Upper lobe of left lung (tissue), 6 donors: ENCODE measurements at regions not wholly inside any gene's neighbourhood (a gene's known extent, or its start where the extent isn't known, plus 50 kb on each side); places are given as distances from the start of the nearest gene placed in this dataset.
"Not testable (repeated sequence)": the region's sequence is repeated elsewhere in the genome, so short reads cannot be mapped to it uniquely, and the experiment has no call there.

ENCODE experiments used
- ATAC-seq, 2 donors: fragments of 200-7000 bp; cut with Tn5 transposase; one replicate each; pipeline ENCODE4 v1.9.1; 2022; ENCODE audit warnings: mild to moderate bottlenecking in 2 of 2, moderate library complexity in 2 of 2; ENCODE audit not compliant: low FRiP score in 2 of 2
- DNase-seq, 2 donors: peaks; one replicate each; pipeline ENCODE4 v3.0.0-alpha.2; 2019 to 2020
- H3K27ac ChIP-seq, 4 donors: fragments of 200-600 bp; sonication (generic); one replicate each; pipeline ENCODE4 v1.5.1; 2016 to 2019
- H3K27me3 ChIP-seq, 4 donors: fragments of 200-600 bp; sonication (generic); one replicate each; pipeline ENCODE4 v1.5.1; 2017 to 2019
- H3K36me3 ChIP-seq, 4 donors: fragments of 200-600 bp; sonication (generic); one replicate each; pipeline ENCODE4 v1.5.1; 2016 to 2019
- H3K4me1 ChIP-seq, 4 donors: fragments of 200-600 bp; sonication (generic); one replicate each; pipeline ENCODE4 v1.5.1; 2018 to 2019
- H3K4me3 ChIP-seq, 4 donors: fragments of 200-600 bp; sonication (generic); one replicate each; pipeline ENCODE4 v1.5.1; 2017 to 2019; ENCODE audit warnings: mild to moderate bottlenecking in 2 of 4, moderate library complexity in 1 of 4
- H3K9me3 ChIP-seq, 4 donors: fragments of 200-600 bp; sonication (generic); one replicate each; pipeline ENCODE4 v1.5.1; 2018 to 2019
- CTCF ChIP-seq, 6 experiments: fragments of 450-650 bp in 4 of 6; fragments of 200-600 bp in 2 of 6; sonication (generic) in 2 of 6; IDR thresholded peaks; one replicate each; pipeline ENCODE4 v1.5.1; 2016 to 2019; ENCODE audit warnings: antibody characterized with exemption in 6 of 6
- EP300 ChIP-seq, 4 donors: sonication (generic); formaldehyde crosslinking; IDR thresholded peaks; one replicate each; pipeline ENCODE4 v1.5.1; 2017; ENCODE audit warnings: antibody characterized with exemption in 4 of 4, control low read depth in 2 of 4
- POLR2A ChIP-seq, 4 donors: fragments of 450-650 bp; IDR thresholded peaks; one replicate each; pipeline ENCODE4 v1.5.1; 2016 to 2017; ENCODE audit warnings: antibody characterized with exemption in 4 of 4, mild to moderate bottlenecking in 2 of 4
- POLR2AphosphoS5 ChIP-seq, 2 donors: sonication (generic); formaldehyde crosslinking; IDR thresholded peaks; one replicate each; pipeline ENCODE4 v1.5.1; 2017; ENCODE audit warnings: antibody characterized with exemption in 2 of 2
- WGBS, 2 donors: methylation state at CpG; one replicate each; pipeline ENCODE4 v1.1.5; 2017 to 2018; 5-methylcytosine and 5-hydroxymethylcytosine counted together
- donor health status: DM: no; HTN: no; CAD: no; lungs with moderate emphysema.
- donor health status: DM: no; HTN: yes; CAD: no; lungs with severe emphysema.

DNA sequence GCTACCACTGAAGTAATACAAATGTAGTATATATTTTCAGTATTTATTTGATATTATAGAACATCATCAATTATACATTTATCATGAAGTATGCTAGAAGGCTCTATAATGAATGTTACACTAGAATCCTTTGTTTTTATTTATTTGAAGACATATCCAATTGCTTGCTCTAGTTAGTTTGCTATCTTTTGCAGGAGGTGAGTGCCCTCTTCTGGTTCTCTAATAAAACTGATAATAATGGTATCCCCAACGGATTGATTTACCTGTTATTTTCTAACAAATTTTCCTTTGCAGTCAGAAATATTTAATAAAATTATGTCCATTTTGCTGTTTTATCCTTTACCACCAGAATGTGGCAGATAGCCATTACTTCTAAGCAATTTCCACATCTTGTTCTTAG is 274.3 kb upstream of the TACR3 start:
- Histone ChIP-seq H3K9me3 (peaks cover 0 to 5% (median 3%) of the 10 kb centered on the region in 4 donors), H3K4me1 (no peaks in the 10 kb centered on the region), H3K27ac (no peak overlapping the region), H3K27me3 (no peaks in the 10 kb centered on the region), H3K4me3 (no peak overlapping the region), H3K36me3 (no peaks in the 10 kb centered on the region)
- no peak for DNase-seq
- ATAC-seq: no peak
- no peak for TF ChIP-seq EP300 (IDR thresholded peaks at IDR 0.05)
- no peak for TF ChIP-seq POLR2A (IDR thresholded peaks at IDR 0.05)
- TF ChIP-seq POLR2AphosphoS5 (IDR thresholded peaks at IDR 0.05): no peak
- no peak for TF ChIP-seq CTCF (IDR thresholded peaks at IDR 0.05)
- 27 to 33% methylated on average over 1 of the region's 1 CpG for WGBS, 2 donors

DNA sequence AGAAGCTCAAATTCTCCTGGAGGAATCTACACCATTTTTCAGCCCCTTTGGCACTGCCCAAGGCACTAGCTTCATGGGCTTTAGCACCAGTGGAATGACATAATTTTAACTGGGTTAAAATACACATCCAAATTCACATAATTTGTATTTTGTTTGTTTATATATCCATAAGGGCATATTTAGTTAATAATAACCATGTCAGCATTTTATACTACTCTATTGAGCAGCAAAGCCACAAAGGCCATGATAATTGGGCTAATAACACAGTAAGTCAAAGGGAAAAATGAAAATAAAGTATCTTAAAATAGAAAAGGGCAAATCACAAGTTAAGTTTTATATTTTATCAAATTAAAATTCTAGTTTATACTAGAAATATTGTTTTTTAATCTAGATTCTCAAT is 262.7 kb upstream of the TACR3 start:
- no peak for TF ChIP-seq POLR2A (IDR thresholded peaks at IDR 0.05)
- TF ChIP-seq POLR2AphosphoS5 (IDR thresholded peaks at IDR 0.05): no peak
- TF ChIP-seq EP300 (IDR thresholded peaks at IDR 0.05): no peak
- no peak for TF ChIP-seq CTCF (IDR thresholded peaks at IDR 0.05)
- Histone ChIP-seq H3K27me3 (no peaks in the 10 kb centered on the region), H3K4me3 (no peak overlapping the region), H3K27ac (no peak overlapping the region), H3K36me3 (no peaks in the 10 kb centered on the region), H3K4me1 (no peaks in the 10 kb centered on the region), H3K9me3 (no peaks in the 10 kb centered on the region)
- no peak for DNase-seq
- ATAC-seq: no peak

- Histone ChIP-seq H3K9me3 (no peaks in the 10 kb centered on the region), H3K27ac (no peak overlapping the region), H3K27me3 (no peaks in the 10 kb centered on the region), H3K4me1 (no peaks in the 10 kb centered on the region), H3K36me3 (no peaks in the 10 kb centered on the region), H3K4me3 (no peak overlapping the region)
- WGBS, 2 donors: 46 to 51% methylated on average over 3 of the region's 3 CpGs
- TF ChIP-seq POLR2A (IDR thresholded peaks at IDR 0.05): no peak
- no peak for TF ChIP-seq CTCF (IDR thresholded peaks at IDR 0.05)
- no peak for TF ChIP-seq POLR2AphosphoS5 (IDR thresholded peaks at IDR 0.05)
- TF ChIP-seq EP300 (IDR thresholded peaks at IDR 0.05): no peak
- no peak for ATAC-seq
- no peak for DNase-seq
These were observed 228.6 kb upstream of the TACR3 start for GRCh38 chr4:103948244-103949018.

GRCh38 chr4:103947617-103948016 is 227.8 kb upstream of the TACR3 start:
- H3K36me3 ChIP-seq: no peaks in the 10 kb centered on the region
- 48 to 72% methylated on average over 1 of the region's 1 CpG for WGBS, 2 donors
- ATAC-seq (no peak), DNase-seq (no peak)
- H3K4me3 ChIP-seq: no peak overlapping the region
- TF ChIP-seq EP300 (IDR thresholded peaks at IDR 0.05): no peak
- no peak for TF ChIP-seq POLR2AphosphoS5 (IDR thresholded peaks at IDR 0.05)
- TF ChIP-seq CTCF (IDR thresholded peaks at IDR 0.05): no peak
- TF ChIP-seq POLR2A (IDR thresholded peaks at IDR 0.05): no peak
- H3K27me3 ChIP-seq: no peaks in the 10 kb centered on the region
- H3K4me1 ChIP-seq: no peaks in the 10 kb centered on the region
- H3K9me3 ChIP-seq: no peaks in the 10 kb centered on the region
- no peak overlapping the region for H3K27ac ChIP-seq

- H3K27me3 ChIP-seq, ATAC-seq, H3K27ac ChIP-seq, DNase-seq, H3K4me3 ChIP-seq, H3K9me3 ChIP-seq, H3K36me3 ChIP-seq, H3K4me1 ChIP-seq: not testable (repeated sequence)
- 64 to 65% methylated on average over 3 of the region's 3 CpGs for WGBS, 2 donors
These were observed 227.0 kb upstream of the TACR3 start for GRCh38 chr4:103946621-103947268.
